GM18502 (cell line): ENCODE measurements at regions not wholly inside any gene's neighbourhood (a gene's known extent, or its start where the extent isn't known, plus 50 kb on each side); places are given as distances from the start of the nearest gene placed in this dataset.
A peak's percentile ranks its signal among the peaks of the same experiment; 100 is the strongest.

Source experiments
- ATAC-seq: cut with Tn5 transposase; IDR thresholded peaks from one replicate; pipeline ENCODE4 v1.9.1; 2021; ENCODE audit warnings: mild to moderate bottlenecking; ENCODE audit not compliant: unreplicated experiment, poor library complexity

DNA sequence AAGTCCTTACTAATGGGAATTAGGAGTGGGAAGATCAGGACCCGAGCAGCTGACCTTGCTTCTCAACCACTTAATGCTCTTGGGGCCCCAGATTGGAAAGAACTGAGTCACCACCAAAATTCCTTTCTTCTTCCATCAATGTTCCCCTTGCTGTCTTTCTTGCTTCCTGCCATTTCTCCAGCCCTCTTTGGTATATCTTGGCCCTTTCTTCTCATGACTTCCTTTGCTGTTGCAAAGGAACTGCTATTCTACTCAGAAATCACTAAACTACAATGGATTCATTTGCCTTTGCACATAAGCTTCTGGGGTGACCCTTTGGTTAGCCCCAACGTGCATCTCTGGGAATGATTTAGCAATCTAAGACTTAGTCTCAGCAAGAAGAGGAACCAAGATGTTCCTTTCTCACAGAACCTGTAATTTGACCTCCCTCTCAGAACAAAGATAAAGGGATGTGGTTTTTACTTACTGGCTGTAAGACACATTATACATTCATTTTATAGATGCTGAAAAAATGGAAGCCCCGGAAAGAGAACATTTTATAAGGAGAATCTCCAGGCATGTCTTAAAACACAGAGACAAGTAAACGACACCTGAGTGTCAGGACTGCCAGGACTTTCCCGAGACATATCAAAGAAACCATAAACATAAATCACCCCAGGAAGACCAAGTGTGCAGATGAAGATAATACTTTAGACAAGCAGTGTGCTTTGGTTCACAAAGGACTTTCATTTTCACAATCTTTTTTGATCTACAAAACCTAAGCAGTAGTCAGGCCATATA, 99.0 kb upstream of the TNFAIP3 start:
- ATAC-seq = peak; percentile 85

- no peak for ATAC-seq
Measured at GRCh38 chr6:137768935-137769334, 98.1 kb upstream of the TNFAIP3 start.

DNA sequence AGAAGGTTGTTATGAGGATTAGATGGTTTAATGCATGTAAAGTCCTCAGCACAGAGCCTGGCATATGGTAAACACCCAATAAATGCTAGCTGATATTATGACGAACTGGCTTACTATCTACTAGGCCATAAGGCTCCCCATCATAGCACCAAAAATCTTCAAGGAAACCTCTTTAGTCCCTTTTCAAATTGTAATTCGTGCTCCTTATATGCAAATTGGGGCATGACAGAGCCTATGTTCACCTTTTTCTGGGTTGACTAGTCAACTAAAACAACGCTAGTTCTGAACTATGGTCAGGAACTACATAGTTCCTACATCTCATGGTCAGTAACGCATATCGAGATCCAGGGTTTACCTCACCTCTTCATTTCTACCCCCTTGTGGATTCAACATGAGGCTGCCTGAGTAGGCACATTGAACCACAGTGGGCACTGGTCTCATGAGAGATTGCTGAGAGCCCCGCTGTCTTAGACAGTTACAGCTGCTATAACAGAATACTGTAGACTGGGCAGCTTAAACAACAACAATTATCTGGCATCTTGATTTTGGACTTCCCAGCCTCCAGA, 97.2 kb upstream of the TNFAIP3 start:
- ATAC-seq = no peak

- ATAC-seq = no peak
Measured at GRCh38 chr6:137772541-137773250, 94.4 kb upstream of the TNFAIP3 start.

DNA sequence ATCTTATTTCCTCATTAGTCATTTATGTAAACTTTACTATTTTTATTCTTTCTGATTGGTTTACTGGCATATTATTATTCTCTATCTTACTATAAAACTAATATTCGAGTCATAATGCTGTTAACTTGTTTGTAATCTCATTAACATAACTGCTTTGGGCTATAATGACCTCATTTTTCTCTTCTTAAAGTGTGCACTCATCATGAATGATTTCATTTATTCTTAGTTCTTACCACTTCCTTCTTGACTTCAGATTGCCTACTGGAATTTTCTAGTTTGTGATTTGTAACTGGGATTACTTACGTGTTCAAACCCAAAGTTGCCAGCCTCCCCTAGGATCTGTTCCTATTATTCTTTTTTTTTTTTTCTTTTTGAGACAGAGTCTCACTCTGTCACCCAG, 91.8 kb upstream of the TNFAIP3 start:
- no peak for ATAC-seq

- no peak for ATAC-seq
Measured at GRCh38 chr6:137775720-137776119, 91.3 kb upstream of the TNFAIP3 start.

GRCh38 chr6:137776256-137776655, 90.8 kb upstream of the TNFAIP3 start:
- ATAC-seq = no peak

GRCh38 chr6:137776786-137777686, 90.0 kb upstream of the TNFAIP3 start:
- no peak for ATAC-seq

GRCh38 chr6:137777687-137778075, 89.4 kb upstream of the TNFAIP3 start:
- ATAC-seq = no peak

DNA sequence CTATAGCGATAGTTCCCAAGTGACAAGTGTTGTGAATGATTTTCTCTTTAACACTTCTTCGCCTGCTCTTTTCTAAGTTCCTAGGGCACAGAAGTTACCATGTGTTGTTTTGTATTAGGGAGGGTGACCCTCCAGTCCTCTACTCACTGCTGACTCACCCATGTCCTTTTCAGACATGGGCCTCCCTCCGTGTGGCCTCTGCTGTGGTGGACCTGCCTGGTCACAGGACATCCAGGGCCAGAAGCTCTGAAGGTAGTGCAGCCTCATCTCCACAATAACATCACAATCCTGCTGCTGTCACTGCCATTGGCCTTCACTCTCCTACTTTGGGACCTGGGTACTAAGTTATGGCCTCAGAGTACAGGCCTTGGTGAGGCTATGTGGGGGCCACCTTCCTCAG, 87.1 kb upstream of the TNFAIP3 start:
- no peak for ATAC-seq

DNA sequence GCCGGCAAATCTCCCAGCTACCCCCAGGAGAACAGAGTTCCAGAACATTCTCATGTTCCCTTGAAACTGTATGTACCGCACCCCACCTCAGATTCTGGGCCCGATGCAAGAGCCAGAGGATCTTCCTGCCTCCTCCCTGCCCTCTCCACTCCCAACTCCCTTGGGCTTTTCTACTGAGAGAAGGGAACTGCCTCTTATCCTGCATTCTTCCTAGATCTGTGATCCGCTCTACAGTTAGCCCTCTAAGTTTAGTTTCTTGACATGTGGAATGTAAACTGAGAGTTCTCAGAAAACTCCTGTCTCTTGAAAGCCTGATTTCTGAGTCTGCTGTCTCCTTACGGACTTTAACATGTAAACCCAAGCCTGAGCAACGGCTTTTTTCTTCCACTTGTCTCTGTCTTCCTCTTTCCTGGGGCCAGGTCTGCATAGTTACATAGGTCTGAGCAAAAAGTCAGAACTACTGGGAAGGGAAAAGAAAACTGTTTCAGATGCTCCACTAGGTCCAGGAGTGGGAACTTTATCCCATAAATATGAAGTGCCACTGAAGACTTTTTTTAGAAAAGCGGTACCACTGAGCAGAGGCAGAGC, 86.5 kb upstream of the TNFAIP3 start:
- ATAC-seq = no peak

- no peak for ATAC-seq
Measured at GRCh38 chr6:137781639-137782038, 85.4 kb upstream of the TNFAIP3 start.

DNA sequence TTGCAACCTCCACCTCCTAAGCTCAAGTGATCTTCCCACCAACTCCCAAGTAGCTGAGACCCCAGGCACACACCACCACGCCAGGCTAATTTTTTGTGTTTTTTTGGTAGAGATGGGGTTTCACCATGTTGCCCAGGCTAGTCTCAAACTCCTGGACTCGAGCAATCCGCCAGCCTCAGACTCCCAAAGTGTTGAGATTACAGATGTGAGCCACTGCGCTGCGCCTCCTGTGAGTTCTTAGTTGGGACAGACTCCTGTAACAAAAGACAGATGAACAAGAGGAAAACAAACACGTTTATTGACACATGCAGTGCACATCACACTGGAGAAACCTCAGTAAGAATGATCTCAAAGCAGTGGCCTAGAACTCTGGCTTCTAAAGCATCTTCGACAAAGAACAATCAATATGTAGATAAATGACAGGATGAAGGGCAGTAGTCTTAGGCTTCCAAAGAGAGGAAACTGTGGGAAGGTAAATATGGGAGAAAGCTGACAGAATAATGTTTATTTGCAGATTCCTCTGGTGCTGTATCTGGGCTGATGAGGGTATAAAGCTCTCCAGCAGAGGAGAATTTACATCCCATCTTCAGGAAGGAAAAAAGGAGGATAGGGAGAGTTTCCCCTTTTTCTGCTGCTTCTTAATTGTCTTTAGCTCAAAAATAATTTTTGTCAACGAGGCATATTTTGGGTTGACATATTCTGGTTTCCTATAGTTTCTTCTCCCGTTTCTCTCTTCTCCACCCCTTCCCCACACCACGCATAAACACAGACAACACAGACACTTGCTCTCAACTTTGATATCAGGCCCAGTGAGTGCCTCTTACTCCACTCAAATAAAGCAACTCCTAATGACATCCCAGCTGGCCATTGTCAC, 84.7 kb upstream of the TNFAIP3 start:
- no peak for ATAC-seq

DNA sequence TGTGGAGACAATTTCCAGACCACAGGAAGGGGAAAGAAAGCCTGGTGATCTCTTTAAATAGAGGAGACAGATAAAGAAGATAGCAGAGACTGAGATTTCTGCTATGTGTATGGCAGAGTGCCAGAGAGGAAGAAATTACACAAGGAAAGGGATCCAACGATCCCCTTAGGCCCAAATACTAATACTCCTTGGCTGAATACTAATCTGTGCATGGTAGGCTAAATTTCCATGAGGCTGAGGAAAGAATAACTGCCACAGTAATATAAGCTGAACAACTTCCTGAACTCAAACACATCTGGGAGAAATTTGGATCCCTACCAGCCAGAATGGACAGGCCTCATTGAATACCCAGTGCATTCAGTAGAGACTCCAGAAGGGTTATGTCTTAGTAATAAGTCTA, 83.3 kb upstream of the TNFAIP3 start:
- ATAC-seq = no peak

GRCh38 chr6:137784583-137784982, 82.5 kb upstream of the TNFAIP3 start:
- ATAC-seq = no peak

DNA sequence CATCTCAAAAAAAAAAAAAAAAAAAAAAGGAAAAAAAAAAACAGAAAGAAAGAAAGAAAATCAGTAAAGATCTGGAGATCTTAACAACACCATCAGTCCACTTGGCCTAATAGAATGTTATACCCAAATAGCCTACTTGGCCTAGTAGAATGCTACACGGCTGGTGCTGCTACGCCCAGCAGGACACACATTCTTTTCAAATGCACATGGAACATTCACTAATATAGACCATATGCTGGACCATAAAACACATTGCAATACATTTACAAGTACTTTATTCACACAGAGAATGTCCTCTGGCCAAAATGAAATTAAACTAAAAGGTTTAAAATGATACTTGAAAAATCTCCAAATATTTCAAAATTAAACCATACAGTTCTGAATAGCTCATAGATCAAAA, 80.0 kb upstream of the TNFAIP3 start:
- no peak for ATAC-seq

- no peak for ATAC-seq
Measured at GRCh38 chr6:137788248-137788647, 78.8 kb upstream of the TNFAIP3 start.

DNA sequence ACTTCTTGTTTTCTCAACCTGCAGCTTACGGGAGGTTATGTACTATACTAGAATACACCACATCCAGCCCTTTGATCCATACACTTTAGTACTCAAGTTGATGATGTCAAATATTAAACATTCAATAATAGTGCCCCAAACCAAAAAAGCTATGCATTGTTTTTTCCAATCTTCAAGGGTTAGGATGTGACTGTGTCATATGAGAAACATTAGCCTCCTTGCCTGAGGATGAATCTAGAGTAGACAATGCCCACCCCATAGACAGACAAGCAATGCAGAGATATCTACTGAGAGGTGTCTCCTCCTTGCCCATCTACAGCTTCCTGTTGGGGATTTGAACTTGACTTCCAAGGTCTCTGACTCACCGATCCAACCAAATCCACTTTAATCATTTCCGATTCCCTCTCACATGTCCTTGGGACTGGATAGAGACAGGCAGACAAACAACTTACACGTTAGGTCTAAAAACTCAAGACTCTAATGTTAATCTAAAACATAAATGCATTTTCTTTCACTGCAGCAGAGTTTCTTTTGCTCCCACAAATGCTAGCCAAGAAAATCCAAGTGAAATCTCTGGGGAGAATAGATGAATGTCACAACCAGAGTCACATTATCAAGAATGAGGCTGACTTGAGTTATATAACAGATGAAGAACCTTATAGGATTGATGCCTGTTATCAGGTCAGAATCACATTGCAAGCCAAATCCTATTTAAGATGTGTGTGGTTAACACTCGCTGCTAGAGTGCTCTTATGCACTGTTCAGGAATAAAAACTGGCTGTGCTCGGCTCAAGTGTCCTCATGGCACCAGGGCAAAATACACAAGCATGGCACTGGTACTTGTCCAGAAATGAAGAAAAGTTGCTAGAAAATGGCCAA, 75.5 kb upstream of the TNFAIP3 start:
- ATAC-seq = no peak
